ENCODE measurements at regions not wholly inside any gene's neighbourhood (a gene's known extent, or its start where the extent isn't known, plus 50 kb on each side); places are given as distances from the start of the nearest gene placed in this dataset.

DNA sequence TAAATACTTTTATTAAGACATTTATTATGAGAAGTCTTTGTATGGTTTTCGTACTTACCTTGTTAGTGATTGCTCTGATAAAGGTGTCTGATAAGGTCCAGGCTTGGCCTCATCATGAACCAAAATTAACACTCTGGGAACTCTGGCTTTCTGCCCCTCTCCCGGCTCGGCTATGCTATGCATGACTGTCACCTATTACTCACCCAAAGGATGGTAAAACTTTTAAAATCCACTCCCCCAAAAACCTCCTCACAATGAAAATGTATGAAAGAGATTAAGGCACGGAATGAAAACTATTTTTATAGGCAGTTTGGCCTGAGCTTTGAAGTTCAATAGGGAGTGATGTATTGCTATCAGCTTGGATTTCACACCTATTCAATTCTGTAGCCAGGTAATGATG, 217.3 kb upstream of the TBX3 start:
- Histone ChIP-seq H3K4me3 (no peak overlapping the region), H3K27ac (no peak overlapping the region), H3K4me2 (no peak overlapping the region), H3K4me1 (peaks cover 9% of the 10 kb centered on the region), H3K9me3 (no peaks in the 10 kb centered on the region; the same call in 2 of the 3 replicates)
- WGBS (ENCODE audit: missing lambda C conversion rate) = 48% methylated on average over 4 of the region's 4 CpGs
- ChIA-PET POLR2A (no interaction called here), CTCF (no interaction called here)
- DNase-seq (ENCODE audit: low read depth in 1 of 2, low spot score in 1 of 2) = no peak
- no peak for FAIRE-seq
- ATAC-seq = no peak
- TF ChIP-seq POLR2AphosphoS2 (conservative IDR thresholded peaks at IDR 0.05; ENCODE audit: low read length) (no peak), JUNB (IDR thresholded peaks at IDR 0.05) (no peak), ESRRA (IDR thresholded peaks at IDR 0.05; ENCODE audit: borderline replicate concordance, low read length) (no peak), TFCP2L1 (CRISPR knock-in tag; IDR thresholded peaks at IDR 0.05) (no peak), EP300 (IDR thresholded peaks at IDR 0.05) (no peak), SREBF2 (IDR thresholded peaks at IDR 0.05) (no peak), EHF (CRISPR knock-in tag; IDR thresholded peaks at IDR 0.05) (no peak), CBX2 (IDR thresholded peaks at IDR 0.05; ENCODE audit: borderline replicate concordance, low read depth) (no peak), BHLHE40 (IDR thresholded peaks at IDR 0.05; ENCODE audit: low read depth, low read length) (no peak), NPAS2 (CRISPR knock-in tag; IDR thresholded peaks at IDR 0.05; ENCODE audit: borderline replicate concordance) (no peak), CTCF (IDR thresholded peaks at IDR 0.05) (no peak), HOXA7 (CRISPR knock-in tag; IDR thresholded peaks at IDR 0.05) (no peak), CBX8 (IDR thresholded peaks at IDR 0.05) (no peak)

GRCh38 chr12:114898159-114898558, 214.2 kb upstream of the TBX3 start:
- CTCF ChIA-PET = no interaction called here
- H3K9me3 ChIP-seq = no peaks in the 10 kb centered on the region
- no peak overlapping the region for H3K27ac ChIP-seq
- H3K4me1 ChIP-seq = no peaks in the 10 kb centered on the region
- WGBS (ENCODE audit: missing lambda C conversion rate) = 42% methylated on average over 2 of the region's 2 CpGs
- POLR2A ChIA-PET = interaction anchor here (1.0 kb wide), 1 partner anchor 214 kb away, joined by 4 read pairs; the partner anchor contains the start of gene TBX3
- H3K4me2 ChIP-seq = no peak overlapping the region
- ATAC-seq = no peak
- no peak for FAIRE-seq
- DNase-seq (ENCODE audit: low read depth in 1 of 2, low spot score in 1 of 2) = no peak
- TF ChIP-seq SREBF2 (IDR thresholded peaks at IDR 0.05) = no peak
- no peak for TF ChIP-seq TP53 (CRISPR knock-in tag; IDR thresholded peaks at IDR 0.05)
- no peak for TF ChIP-seq NR3C1 (IDR thresholded peaks at IDR 0.05)
- no peak for TF ChIP-seq ZFP36 (IDR thresholded peaks at IDR 0.05; ENCODE audit: borderline replicate concordance, partially characterized antibody)
- no peak for TF ChIP-seq ZSCAN20 (CRISPR knock-in tag; IDR thresholded peaks at IDR 0.05)
- TF ChIP-seq, protein P1, sequence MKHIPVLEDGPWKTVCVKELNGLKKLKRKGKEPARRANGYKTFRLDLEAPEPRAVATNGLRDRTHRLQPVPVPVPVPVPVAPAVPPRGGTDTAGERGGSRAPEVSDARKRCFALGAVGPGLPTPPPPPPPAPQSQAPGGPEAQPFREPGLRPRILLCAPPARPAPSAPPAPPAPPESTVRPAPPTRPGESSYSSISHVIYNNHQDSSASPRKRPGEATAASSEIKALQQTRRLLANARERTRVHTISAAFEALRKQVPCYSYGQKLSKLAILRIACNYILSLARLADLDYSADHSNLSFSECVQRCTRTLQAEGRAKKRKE (CRISPR knock-in tag; IDR thresholded peaks at IDR 0.05; ENCODE audit: low read depth) = no peak
- TF ChIP-seq EP300 (IDR thresholded peaks at IDR 0.05) = no peak
- TF ChIP-seq, protein P2, sequence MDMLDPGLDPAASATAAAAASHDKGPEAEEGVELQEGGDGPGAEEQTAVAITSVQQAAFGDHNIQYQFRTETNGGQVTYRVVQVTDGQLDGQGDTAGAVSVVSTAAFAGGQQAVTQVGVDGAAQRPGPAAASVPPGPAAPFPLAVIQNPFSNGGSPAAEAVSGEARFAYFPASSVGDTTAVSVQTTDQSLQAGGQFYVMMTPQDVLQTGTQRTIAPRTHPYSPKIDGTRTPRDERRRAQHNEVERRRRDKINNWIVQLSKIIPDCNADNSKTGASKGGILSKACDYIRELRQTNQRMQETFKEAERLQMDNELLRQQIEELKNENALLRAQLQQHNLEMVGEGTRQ (IDR thresholded peaks at IDR 0.05) = no peak
- TF ChIP-seq JUNB (IDR thresholded peaks at IDR 0.05) = no peak
- TF ChIP-seq PBX3 (IDR thresholded peaks at IDR 0.05) = no peak
- TF ChIP-seq CHD2 (IDR thresholded peaks at IDR 0.05; ENCODE audit: low read length, partially characterized antibody) = no peak
- TF ChIP-seq HDAC2 (IDR thresholded peaks at IDR 0.05) = no peak
- no peak overlapping the region for H3K4me3 ChIP-seq

DNA sequence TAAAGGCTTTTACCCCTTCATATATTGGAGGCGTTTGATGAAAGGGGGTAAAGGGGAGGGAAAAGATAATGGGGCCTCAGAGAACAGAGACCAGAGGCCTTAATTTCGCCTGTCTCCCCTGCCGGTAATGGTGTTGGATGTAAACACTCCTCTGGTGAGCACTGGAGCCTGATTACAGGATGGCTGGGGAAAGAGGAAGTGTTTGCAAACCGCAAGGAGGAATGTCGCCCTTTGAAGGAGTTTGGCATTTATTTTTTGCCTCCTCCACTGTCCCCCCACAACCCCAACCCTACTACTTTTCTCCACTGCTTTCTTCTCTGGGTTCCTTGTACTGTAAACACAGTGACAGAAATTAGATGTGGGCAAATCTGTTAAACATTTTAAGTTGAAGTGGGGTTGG, 211.9 kb upstream of the TBX3 start:
- no peak overlapping the region for H3K4me3 ChIP-seq
- H3K27ac ChIP-seq = no peak overlapping the region
- DNase-seq (ENCODE audit: low read depth in 1 of 2, low spot score in 1 of 2) (no peak), FAIRE-seq (no peak), ATAC-seq (no peak)
- no peaks in the 10 kb centered on the region for H3K4me1 ChIP-seq
- no peak overlapping the region for H3K4me2 ChIP-seq
- POLR2A ChIA-PET = no interaction called here
- CTCF ChIA-PET = interaction anchor here (0.6 to 1.7 kb wide), 3 partner anchors 17 to 116 kb away, joined by 3 read pairs; no protein-coding TSS in a partner anchor
- TF ChIP-seq REST (IDR thresholded peaks at IDR 0.05) (no peak), ZSCAN20 (CRISPR knock-in tag; IDR thresholded peaks at IDR 0.05) (no peak), NFE2L2 (conservative IDR thresholded peaks at IDR 0.05; ENCODE audit: low read length) (no peak), CBX2 (IDR thresholded peaks at IDR 0.05; ENCODE audit: borderline replicate concordance, low read depth) (no peak), RAD21 (conservative IDR thresholded peaks at IDR 0.05 in 1 of 2, IDR thresholded peaks at IDR 0.05 in 1 of 2) (no peak)
- no peaks in the 10 kb centered on the region for H3K9me3 ChIP-seq
- WGBS (ENCODE audit: missing lambda C conversion rate) = 76% methylated on average over 5 of the region's 5 CpGs

Measured in A549 (cell line).